H1 (cell line): ENCODE measurements at regions not wholly inside any gene's neighbourhood (a gene's known extent, or its start where the extent isn't known, plus 50 kb on each side); places are given as distances from the start of the nearest gene placed in this dataset.

ENCODE experiments used
- CTCF ChIA-PET: fragments of 300-600 bp; sonication (Branson Sonifier 250); formaldehyde crosslinking; loops from one replicate; lab custom pipeline; 2021; ENCODE audit not compliant: partially characterized antibody; lab: Charles Lee
- POLR2A ChIA-PET: fragments of 300-600 bp; sonication (Branson Sonifier 250); formaldehyde crosslinking; loops from one replicate; lab custom pipeline; 2021; ENCODE audit warnings: inconsistent platforms; ENCODE audit not compliant: partially characterized antibody; lab: Charles Lee
- DNase-seq, 2 experiments: peaks; one replicate each; pipeline versions ENCODE4 v3.0.0 to v3.0.0-alpha.2; 2010 to 2022; ENCODE audit warnings: low spot score in 2 of 2, low read depth in 1 of 2, mixed read lengths in 1 of 2
- FAIRE-seq: peaks from 2 replicates; lab custom pipeline; 2011; peaks lifted over from hg19 to GRCh38; lab: Jason Lieb, UNC
- H2AFZ ChIP-seq: 2 replicates; pipeline ENCODE4 v1.8.1; 2012; ENCODE audit warnings: low read length, inconsistent platforms
- H2AK5ac ChIP-seq: 2 replicates; pipeline ENCODE4 v1.6.1; 2013; ENCODE audit warnings: low read depth, low read length
- H2BK120ac ChIP-seq: replicated peaks from 2 replicates; pipeline ENCODE3; 2013; ENCODE audit warnings: low read depth, low read length, inconsistent platforms
- H2BK12ac ChIP-seq: 2 replicates; pipeline ENCODE4 v1.6.1; 2013; ENCODE audit warnings: low read depth, low read length
- H2BK15ac ChIP-seq: 2 replicates; pipeline ENCODE4 v1.6.1; 2013; ENCODE audit warnings: low read length
- H2BK20ac ChIP-seq: 2 replicates; pipeline ENCODE4 v1.6.1; 2013; ENCODE audit warnings: low read length
- H2BK5ac ChIP-seq: 2 replicates; pipeline ENCODE4 v1.6.1; 2013; ENCODE audit warnings: low read depth, low read length
- H3K14ac ChIP-seq: 2 replicates; pipeline ENCODE4 v1.6.1; 2013; ENCODE audit warnings: inconsistent platforms; ENCODE audit not compliant: insufficient read length
- H3K18ac ChIP-seq: 2 replicates; pipeline ENCODE4 v1.6.1; 2013; ENCODE audit warnings: low read length; ENCODE audit errors: extremely low read depth
- H3K23ac ChIP-seq: 2 replicates; pipeline ENCODE4 v1.6.1; 2013; ENCODE audit warnings: inconsistent platforms; ENCODE audit not compliant: insufficient read length
- H3K23me2 ChIP-seq: 2 replicates; pipeline ENCODE4 v1.6.1; 2013; ENCODE audit warnings: low read depth, low read length
- H3K27ac ChIP-seq: 2 replicates; pipeline ENCODE4 v1.6.1; 2011; ENCODE audit warnings: low read depth, low read length, inconsistent platforms
- H3K27me3 ChIP-seq, 4 experiments: replicated peaks in 1 of 4; 1 replicate in 1 of 4; 2 replicates in 3 of 4; pipeline versions ENCODE4 v1.6.1 to v1.8.1; 2011 to 2013; ENCODE audit warnings: low read length in 3 of 4, mild to moderate bottlenecking in 3 of 4, inconsistent platforms in 2 of 4, mixed read lengths in 2 of 4, moderate library complexity in 1 of 4; ENCODE audit not compliant: control insufficient read depth in 3 of 4, insufficient read depth in 3 of 4; ENCODE audit errors: extremely low read depth in 1 of 4
- H3K36me3 ChIP-seq, 4 experiments: 2 replicates each; pipeline versions ENCODE4 v1.6.1 to v1.8.1; 2011 to 2013; ENCODE audit warnings: mild to moderate bottlenecking in 4 of 4, low read length in 3 of 4, moderate library complexity in 2 of 4, control low read depth in 1 of 4, inconsistent platforms in 1 of 4; ENCODE audit not compliant: insufficient read depth in 4 of 4, control insufficient read depth in 2 of 4
- H3K4ac ChIP-seq: replicated peaks from 2 replicates; pipeline ENCODE3; 2013; ENCODE audit warnings: low read length, low read depth, mixed read lengths, inconsistent platforms; ENCODE audit not compliant: insufficient read length
- H3K4me1 ChIP-seq, 4 experiments: replicated peaks in 1 of 4; 1 replicate in 1 of 4; 2 replicates in 3 of 4; pipeline versions ENCODE4 v1.6.1 to v1.8.1; 2011 to 2013; ENCODE audit warnings: low read length in 3 of 4, inconsistent platforms in 2 of 4, mixed read lengths in 1 of 4; ENCODE audit not compliant: insufficient read depth in 4 of 4, control insufficient read depth in 3 of 4
- H3K4me2 ChIP-seq, 2 experiments: 2 replicates each; pipeline versions ENCODE4 v1.6.1 to v1.8.1; 2011 to 2013; ENCODE audit warnings: low read depth in 2 of 2, low read length in 2 of 2, control low read depth in 1 of 2, inconsistent platforms in 1 of 2, mild to moderate bottlenecking in 1 of 2; ENCODE audit not compliant: insufficient read depth in 1 of 2
- H3K4me3 ChIP-seq, 4 experiments: fragments of 200-600, 300-600 bp in 1 of 4; sonication (generic), shearing (Covaris generic), sonication (Bioruptor Twin) in 1 of 4; 2 replicates each; pipeline versions ENCODE4 v1.5.1 to v1.8.1; 2011 to 2016; ENCODE audit warnings: low read length in 4 of 4, low read depth in 3 of 4, control low read depth in 2 of 4, inconsistent platforms in 2 of 4, mild to moderate bottlenecking in 2 of 4, mixed read lengths in 1 of 4, moderate library complexity in 1 of 4; ENCODE audit not compliant: insufficient read depth in 2 of 4; ENCODE audit errors: extremely low read depth in 1 of 4
- H3K56ac ChIP-seq: replicated peaks from 2 replicates; pipeline ENCODE3; 2013; ENCODE audit warnings: low read depth, mild to moderate bottlenecking, mixed read lengths, low read length, inconsistent platforms; ENCODE audit not compliant: insufficient read length
- H3K79me1 ChIP-seq: 2 replicates; pipeline ENCODE4 v1.6.1; 2013; ENCODE audit warnings: low read depth, low read length, control low read depth
- H3K79me2 ChIP-seq, 2 experiments: 2 replicates each; pipeline versions ENCODE4 v1.6.1 to v1.8.1; 2012 to 2013; ENCODE audit warnings: low read length in 2 of 2, mild to moderate bottlenecking in 2 of 2, inconsistent platforms in 1 of 2; ENCODE audit not compliant: insufficient read depth in 2 of 2, control insufficient read depth in 1 of 2
- H3K9ac ChIP-seq, 4 experiments: replicated peaks in 1 of 4; 1 replicate in 1 of 4; 2 replicates in 3 of 4; pipeline versions ENCODE4 v1.6.1 to v1.8.1; 2011 to 2013; ENCODE audit warnings: low read depth in 3 of 4, low read length in 3 of 4, control low read depth in 2 of 4, mild to moderate bottlenecking in 2 of 4, moderate library complexity in 2 of 4, inconsistent platforms in 1 of 4; ENCODE audit errors: extremely low read depth in 1 of 4
- H3K9me3 ChIP-seq, 2 experiments: 2 replicates each; pipeline versions ENCODE4 v1.6.1 to v1.8.1; 2012 to 2013; ENCODE audit warnings: mild to moderate bottlenecking in 2 of 2, moderate library complexity in 2 of 2, control low read depth in 1 of 2, inconsistent platforms in 1 of 2, low read depth in 1 of 2, low read length in 1 of 2, mixed read lengths in 1 of 2; ENCODE audit not compliant: insufficient read depth in 2 of 2
- H4K20me1 ChIP-seq, 2 experiments: replicated peaks in 1 of 2; 2 replicates each; pipeline versions ENCODE3 to v1.8.1; 2011 to 2013; ENCODE audit warnings: inconsistent platforms in 2 of 2, low read length in 2 of 2, mild to moderate bottlenecking in 1 of 2; ENCODE audit not compliant: insufficient read depth in 2 of 2, control insufficient read depth in 1 of 2
- H4K5ac ChIP-seq: 2 replicates; pipeline ENCODE4 v1.6.1; 2013; ENCODE audit warnings: low read length, low read depth, mixed read lengths, inconsistent platforms; ENCODE audit not compliant: insufficient read length
- H4K8ac ChIP-seq: 2 replicates; pipeline ENCODE4 v1.8.0; 2013; ENCODE audit warnings: mild to moderate bottlenecking, moderate library complexity, low read length, inconsistent platforms; ENCODE audit not compliant: insufficient read depth; ENCODE audit errors: extremely low read depth
- H4K91ac ChIP-seq: replicated peaks from 2 replicates; pipeline ENCODE3; 2013; ENCODE audit warnings: low read length, mixed read lengths, inconsistent platforms; ENCODE audit not compliant: insufficient read length
- CREB1 ChIP-seq: IDR thresholded peaks from 2 replicates; pipeline ENCODE4 v1.6.1; 2012; ENCODE audit warnings: inconsistent platforms
- MAFK ChIP-seq: IDR thresholded peaks from 2 replicates; pipeline ENCODE4 v1.6.1; 2012; ENCODE audit warnings: low read depth, mild to moderate bottlenecking, improper control_type of control experiment, low read length
- MAX ChIP-seq: IDR thresholded peaks from 2 replicates; pipeline ENCODE4 v1.6.1; 2012; ENCODE audit warnings: inconsistent platforms
- POLR2A ChIP-seq, 2 experiments: IDR thresholded peaks; 1 replicate in 1 of 2; 2 replicates in 1 of 2; pipeline ENCODE4 v1.6.1; 2011; ENCODE audit warnings: low read depth in 2 of 2, low read length in 2 of 2, mild to moderate bottlenecking in 2 of 2; ENCODE audit errors: control extremely low read depth in 1 of 2
- RNF2 ChIP-seq: fragments of 200-900, 300-1000 bp; sonication (generic); IDR thresholded peaks from 2 replicates; pipeline ENCODE4 v1.7.1; 2016; ENCODE audit warnings: borderline replicate concordance, low read depth, mild to moderate bottlenecking, antibody characterized with exemption, low read length; ENCODE audit not compliant: poor library complexity, severe bottlenecking; ENCODE audit errors: missing control alignments
- SIN3A ChIP-seq, 2 experiments: IDR thresholded peaks in 1 of 2; conservative IDR thresholded peaks in 1 of 2; 2 replicates each; pipeline ENCODE4 v1.6.1; 2011 to 2012; ENCODE audit warnings: low read length in 2 of 2, improper control_type of control experiment in 1 of 2, low read depth in 1 of 2, mild to moderate bottlenecking in 1 of 2
- SIX5 ChIP-seq: IDR thresholded peaks from 2 replicates; pipeline ENCODE4 v1.6.1; 2011; ENCODE audit warnings: mild to moderate bottlenecking, low read depth, low read length
- SP4 ChIP-seq: IDR thresholded peaks from 2 replicates; pipeline ENCODE4 v1.6.1; 2012; ENCODE audit warnings: low read length, inconsistent platforms
- TAF7 ChIP-seq: optimal IDR thresholded peaks from 2 replicates; pipeline ENCODE3; 2011; ENCODE audit warnings: low read depth, mild to moderate bottlenecking, inconsistent platforms, low read length, moderate library complexity, borderline replicate concordance
- TCF12 ChIP-seq: IDR thresholded peaks from 2 replicates; pipeline ENCODE4 v1.6.1; 2011; ENCODE audit warnings: low read depth, mild to moderate bottlenecking, low read length
- WGBS, 2 experiments: shearing (Covaris generic) in 1 of 2; methylation state at CpG; one replicate each; pipeline versions ENCODE4 v1.1.6 to v1.1.7; 2013 to 2015; ENCODE audit warnings: low lambda C conversion rate in 2 of 2, mixed read lengths in 2 of 2, inconsistent platforms in 1 of 2, low coverage in 1 of 2, missing lambda C conversion rate in 1 of 2; ENCODE audit not compliant: insufficient replicate concordance in 2 of 2, insufficient coverage in 1 of 2, insufficient read length in 1 of 2; ENCODE audit errors: extremely low coverage in 1 of 2, missing lambda C conversion rate in 1 of 2; 5-methylcytosine and 5-hydroxymethylcytosine counted together

- Histone ChIP-seq H3K27ac (no peak overlapping the region), H3K27me3 (no peaks in the 10 kb centered on the region), H3K18ac (no peak overlapping the region), H2AK5ac (no peak overlapping the region), H3K9ac (no peak overlapping the region), H3K4me3 (no peak overlapping the region), H4K5ac (no peak overlapping the region), H2AFZ (no peak overlapping the region), H3K14ac (no peak overlapping the region), H2BK20ac (no peak overlapping the region), H4K91ac (no peak overlapping the region), H2BK15ac (no peak overlapping the region), H3K79me1 (no peaks in the 10 kb centered on the region), H4K20me1 (no peaks in the 10 kb centered on the region), H3K23me2 (no peaks in the 10 kb centered on the region), H3K79me2 (no peaks in the 10 kb centered on the region), H2BK5ac (no peak overlapping the region), H2BK12ac (no peak overlapping the region), H3K4me2 (no peak overlapping the region), H3K56ac (no peak overlapping the region), H4K8ac (no peak overlapping the region), H3K4ac (no peak overlapping the region), H3K23ac (no peak overlapping the region), H2BK120ac (no peak overlapping the region), H3K9me3 (no peaks in the 10 kb centered on the region), H3K4me1 (no peaks in the 10 kb centered on the region), H3K36me3 (no peaks in the 10 kb centered on the region)
- 95% methylated on average over 4 of the region's 4 CpGs; no CpG with 5 or more reads in 1 of the 2 experiments for WGBS, 2 experiments
- DNase-seq (no peak), FAIRE-seq (no peak)
- POLR2A ChIA-PET, result no interaction called here
- no peak for TF ChIP-seq MAFK
- TF ChIP-seq TAF7, result no peak
- no peak for TF ChIP-seq MAX
- no peak for TF ChIP-seq POLR2A (IDR thresholded peaks at IDR 0.05; ENCODE audit: control extremely low read depth in 1 of 2, low read depth in 2 of 2, low read length in 2 of 2)
- TF ChIP-seq SP4, result no peak
- TF ChIP-seq TCF12, result no peak
- no peak for TF ChIP-seq SIX5
- TF ChIP-seq RNF2, result no peak
- no peak for TF ChIP-seq SIN3A (conservative IDR thresholded peaks at IDR 0.05 in 1 of 2, IDR thresholded peaks at IDR 0.05 in 1 of 2; ENCODE audit: low read depth in 1 of 2, low read length in 2 of 2)
- no peak for TF ChIP-seq CREB1
- CTCF ChIA-PET, result interaction anchor here (0.5 to 0.8 kb wide), 2 partner anchors 205 to 1132 kb away, joined by 3 read pairs; no protein-coding TSS in a partner anchor
Measured at GRCh38 chr5:164360589-164360988, 855.2 kb downstream of the MAT2B start.
